PFSK-1 (cell line): ENCODE measurements at regions not wholly inside any gene's neighbourhood (a gene's known extent, or its start where the extent isn't known, plus 50 kb on each side); places are given as distances from the start of the nearest gene placed in this dataset.

Experiments
- POLR2AphosphoS5 ChIP-seq: IDR thresholded peaks from 2 replicates; pipeline ENCODE4 v1.6.1; 2012; ENCODE audit warnings: low read depth, mild to moderate bottlenecking, control low read depth, low read length, moderate library complexity
- SIN3A ChIP-seq: IDR thresholded peaks from 2 replicates; pipeline ENCODE4 v1.6.1; 2012; ENCODE audit warnings: mild to moderate bottlenecking, low read length, moderate library complexity, borderline replicate concordance; ENCODE audit not compliant: insufficient read depth
- TAF1 ChIP-seq: IDR thresholded peaks from 2 replicates; pipeline ENCODE4 v1.6.1; 2012; ENCODE audit warnings: low read length, control low read depth, borderline replicate concordance; ENCODE audit not compliant: insufficient read depth
- TF ChIP-seq, protein P1 (sequence below), 2 experiments: IDR thresholded peaks; 2 replicates each; pipeline versions ENCODE4 v1.6.1 to v1.8.0; 2011 to 2012; ENCODE audit warnings: low read depth in 2 of 2, low read length in 2 of 2, control low read depth in 1 of 2, inconsistent platforms in 1 of 2, mild to moderate bottlenecking in 1 of 2, moderate library complexity in 1 of 2; ENCODE audit not compliant: insufficient read depth in 1 of 2

DNA sequence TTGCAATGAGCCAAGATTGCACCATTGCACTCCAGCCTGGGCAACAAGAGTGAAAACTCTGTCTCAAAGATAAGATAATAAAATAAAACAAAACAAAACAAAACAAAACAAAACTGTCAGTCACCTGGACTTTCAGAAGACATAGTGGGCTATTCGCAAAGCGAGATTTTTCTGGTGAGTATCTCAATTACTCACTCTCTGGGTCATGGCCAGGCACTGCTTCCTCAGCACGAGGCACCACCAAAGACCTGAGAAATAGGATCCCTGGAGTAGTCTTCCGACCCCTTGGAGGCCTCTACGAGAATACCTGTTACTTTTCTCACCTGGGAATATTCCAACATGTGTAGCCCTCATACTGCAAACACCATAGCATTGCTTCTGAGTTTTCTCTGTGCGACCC lies 201.7 kb upstream of the ZNF618 start:
- no peak for TF ChIP-seq POLR2AphosphoS5
- no peak for TF ChIP-seq SIN3A
- no peak for TF ChIP-seq TAF1
- TF ChIP-seq, protein P1, sequence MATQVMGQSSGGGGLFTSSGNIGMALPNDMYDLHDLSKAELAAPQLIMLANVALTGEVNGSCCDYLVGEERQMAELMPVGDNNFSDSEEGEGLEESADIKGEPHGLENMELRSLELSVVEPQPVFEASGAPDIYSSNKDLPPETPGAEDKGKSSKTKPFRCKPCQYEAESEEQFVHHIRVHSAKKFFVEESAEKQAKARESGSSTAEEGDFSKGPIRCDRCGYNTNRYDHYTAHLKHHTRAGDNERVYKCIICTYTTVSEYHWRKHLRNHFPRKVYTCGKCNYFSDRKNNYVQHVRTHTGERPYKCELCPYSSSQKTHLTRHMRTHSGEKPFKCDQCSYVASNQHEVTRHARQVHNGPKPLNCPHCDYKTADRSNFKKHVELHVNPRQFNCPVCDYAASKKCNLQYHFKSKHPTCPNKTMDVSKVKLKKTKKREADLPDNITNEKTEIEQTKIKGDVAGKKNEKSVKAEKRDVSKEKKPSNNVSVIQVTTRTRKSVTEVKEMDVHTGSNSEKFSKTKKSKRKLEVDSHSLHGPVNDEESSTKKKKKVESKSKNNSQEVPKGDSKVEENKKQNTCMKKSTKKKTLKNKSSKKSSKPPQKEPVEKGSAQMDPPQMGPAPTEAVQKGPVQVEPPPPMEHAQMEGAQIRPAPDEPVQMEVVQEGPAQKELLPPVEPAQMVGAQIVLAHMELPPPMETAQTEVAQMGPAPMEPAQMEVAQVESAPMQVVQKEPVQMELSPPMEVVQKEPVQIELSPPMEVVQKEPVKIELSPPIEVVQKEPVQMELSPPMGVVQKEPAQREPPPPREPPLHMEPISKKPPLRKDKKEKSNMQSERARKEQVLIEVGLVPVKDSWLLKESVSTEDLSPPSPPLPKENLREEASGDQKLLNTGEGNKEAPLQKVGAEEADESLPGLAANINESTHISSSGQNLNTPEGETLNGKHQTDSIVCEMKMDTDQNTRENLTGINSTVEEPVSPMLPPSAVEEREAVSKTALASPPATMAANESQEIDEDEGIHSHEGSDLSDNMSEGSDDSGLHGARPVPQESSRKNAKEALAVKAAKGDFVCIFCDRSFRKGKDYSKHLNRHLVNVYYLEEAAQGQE (IDR thresholded peaks at IDR 0.05; ENCODE audit: insufficient read depth in 1 of 2, low read depth in 2 of 2, low read length in 2 of 2) = no peak
